HG03432 (cell line): ENCODE measurements at regions not wholly inside any gene's neighbourhood (a gene's known extent, or its start where the extent isn't known, plus 50 kb on each side); places are given as distances from the start of the nearest gene placed in this dataset.

Experiments
- ATAC-seq: cut with Tn5 transposase; IDR thresholded peaks from one replicate; pipeline ENCODE4 v1.9.1; 2021; ENCODE audit warnings: mild to moderate bottlenecking, moderate library complexity; ENCODE audit not compliant: unreplicated experiment

DNA sequence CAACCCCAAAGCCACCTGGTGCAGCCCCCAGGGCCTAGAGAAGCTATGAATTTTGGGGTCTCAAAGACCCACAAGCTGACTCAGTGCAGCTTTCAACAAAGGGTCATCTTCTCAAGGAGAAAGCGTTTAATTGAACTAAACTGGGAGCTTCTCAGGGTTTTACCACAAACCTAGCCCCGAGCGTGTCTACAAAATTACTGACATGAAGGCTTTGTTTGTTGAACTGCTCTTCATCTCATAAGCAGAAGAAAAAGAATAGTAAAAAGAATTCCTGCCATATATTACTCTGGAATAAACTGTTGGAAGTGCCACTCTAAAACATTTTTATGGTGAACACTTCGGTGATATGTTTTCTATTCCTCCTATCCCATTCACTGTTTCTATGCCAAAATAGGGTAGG lies 50.8 kb upstream of the INCENP start:
- no peak for ATAC-seq

DNA sequence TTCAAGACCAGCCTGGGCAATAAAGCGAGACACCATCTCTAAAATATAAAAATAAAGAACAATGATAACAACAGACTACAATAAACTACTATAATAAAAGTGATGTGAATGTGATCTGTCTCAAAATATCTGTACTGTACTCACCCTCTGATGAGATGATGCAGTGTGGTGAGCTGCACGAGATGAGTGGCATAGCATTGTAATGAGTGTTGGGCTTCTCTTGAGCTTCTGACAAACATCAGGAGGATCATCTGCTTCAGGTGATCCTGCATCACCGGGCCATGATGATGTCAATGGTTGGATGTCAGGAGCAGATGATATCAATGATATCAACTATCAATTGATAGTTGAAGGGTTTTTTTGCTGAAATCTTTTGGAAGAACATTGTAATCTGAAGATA lies 52.4 kb upstream of the INCENP start:
- no peak for ATAC-seq

DNA sequence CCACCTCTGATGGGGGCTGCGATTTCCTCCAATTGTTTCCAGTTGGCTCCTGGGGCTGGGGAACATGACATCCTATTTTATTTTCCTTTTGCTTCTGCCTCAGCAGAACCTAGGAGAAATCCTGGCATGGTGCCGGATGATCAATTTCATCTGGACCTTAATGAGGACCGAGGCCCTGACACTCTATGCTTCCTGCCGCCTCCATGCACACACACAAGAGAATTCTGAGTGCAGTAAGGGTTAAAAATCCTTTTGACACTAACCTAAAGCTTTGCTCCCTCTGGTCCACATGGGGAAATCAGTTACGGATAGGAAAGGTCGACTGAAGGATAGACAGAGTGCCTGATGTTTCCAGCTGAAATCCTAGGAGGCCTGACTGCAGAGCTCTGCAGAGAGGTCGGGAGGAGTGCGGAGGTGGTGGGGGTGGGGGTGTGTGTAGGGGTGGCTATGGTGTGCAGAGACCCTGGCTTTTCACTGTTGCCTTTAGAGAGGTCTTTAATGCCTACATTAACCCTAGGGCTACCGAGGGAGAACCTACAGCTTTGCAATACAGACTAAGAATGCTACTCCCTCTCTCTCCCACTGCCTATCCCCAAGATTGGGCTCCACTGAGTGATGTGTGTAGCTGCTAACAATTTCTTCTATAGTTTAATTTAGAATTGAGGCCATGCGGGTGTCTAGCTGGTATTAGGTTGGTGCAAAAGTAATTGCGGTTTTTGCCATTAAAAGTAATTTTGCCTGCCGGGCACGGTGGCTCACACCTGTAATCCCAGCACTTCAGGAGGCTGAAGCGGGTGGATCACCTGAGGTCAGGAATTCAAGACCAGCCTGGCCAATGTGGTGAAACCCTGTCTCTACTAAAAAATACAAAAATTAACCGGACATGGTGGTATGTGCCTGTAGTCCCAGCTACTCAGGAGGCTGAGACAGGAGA lies 53.6 kb upstream of the INCENP start:
- ATAC-seq, result no peak

DNA sequence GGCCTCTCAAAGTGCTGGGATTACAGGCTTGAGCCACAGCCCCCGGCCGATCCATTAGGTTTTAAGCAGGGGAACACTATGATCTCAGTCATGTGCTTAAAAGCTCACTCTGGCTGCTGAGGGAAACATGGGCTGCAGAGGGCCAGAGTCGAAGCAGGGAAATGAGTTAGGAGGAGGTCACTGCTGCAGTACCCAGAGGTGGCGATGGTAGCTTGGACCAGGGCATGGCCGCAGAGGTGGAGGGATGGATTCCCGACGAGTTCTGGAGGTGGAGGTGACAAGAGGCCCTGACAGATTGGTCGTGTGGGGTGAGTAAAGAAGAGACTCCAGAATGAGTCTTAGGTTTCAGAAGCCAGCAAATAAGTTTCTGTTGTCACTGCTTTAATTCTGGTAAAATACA lies 54.4 kb upstream of the INCENP start:
- ATAC-seq, result no peak

DNA sequence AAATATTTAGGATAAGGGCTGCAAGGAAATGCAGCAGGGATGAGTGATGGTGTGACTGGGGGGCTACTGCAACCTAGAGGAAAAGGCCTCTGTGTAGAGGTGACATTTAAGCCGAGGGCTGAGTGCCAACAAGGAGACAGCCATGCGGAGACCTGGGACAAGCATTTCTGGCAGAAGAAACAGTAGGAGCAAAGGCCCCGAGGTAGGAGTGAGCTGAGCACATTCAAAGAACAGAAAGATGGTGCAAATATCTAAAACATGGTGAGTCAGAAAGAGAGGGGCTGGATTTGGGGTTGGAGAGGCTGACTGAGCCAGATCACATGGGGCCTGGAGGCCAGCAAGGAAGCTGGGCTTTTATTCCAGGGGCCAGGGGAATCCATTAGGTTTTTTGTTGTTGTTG lies 55.1 kb upstream of the INCENP start:
- ATAC-seq, result no peak

DNA sequence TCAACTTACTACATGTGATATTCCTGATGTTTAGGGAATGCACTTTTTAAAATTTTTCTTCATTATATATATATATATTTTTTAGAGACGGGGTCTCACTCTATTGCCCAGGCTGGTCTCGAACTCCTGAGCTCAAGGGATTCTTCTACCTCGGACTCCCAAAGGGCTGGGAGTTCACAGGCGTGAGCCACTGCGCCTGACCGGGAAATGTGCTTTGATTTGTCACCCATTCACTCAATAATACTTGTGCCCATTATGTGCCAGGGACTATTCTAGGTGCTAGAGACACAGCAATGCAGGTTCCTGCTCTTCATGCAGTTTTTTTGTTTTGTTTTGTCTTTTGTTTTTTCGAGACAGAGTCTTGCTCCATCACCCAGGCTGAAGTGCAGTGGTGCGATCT lies 56.1 kb upstream of the INCENP start:
- ATAC-seq, result no peak

DNA sequence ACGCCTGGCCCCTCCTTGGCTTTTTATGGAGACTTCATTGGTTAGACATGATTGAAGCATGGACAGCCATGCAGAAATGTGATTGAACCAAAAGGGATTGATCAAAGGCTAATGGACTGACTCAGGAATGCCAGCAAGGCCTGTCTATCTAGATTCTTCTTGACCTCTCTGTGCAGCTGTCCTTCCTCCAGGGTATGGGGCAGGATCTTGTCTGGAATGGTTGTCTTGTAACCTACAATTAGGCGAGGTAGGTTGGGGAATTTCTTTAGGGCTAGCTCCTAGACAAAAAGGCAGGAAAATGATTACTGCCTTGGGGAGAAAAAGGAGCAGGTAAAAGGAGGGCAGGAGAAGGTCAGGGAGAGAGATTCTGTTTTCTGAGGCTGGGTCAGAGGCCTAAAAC lies 59.6 kb upstream of the INCENP start:
- no peak for ATAC-seq

DNA sequence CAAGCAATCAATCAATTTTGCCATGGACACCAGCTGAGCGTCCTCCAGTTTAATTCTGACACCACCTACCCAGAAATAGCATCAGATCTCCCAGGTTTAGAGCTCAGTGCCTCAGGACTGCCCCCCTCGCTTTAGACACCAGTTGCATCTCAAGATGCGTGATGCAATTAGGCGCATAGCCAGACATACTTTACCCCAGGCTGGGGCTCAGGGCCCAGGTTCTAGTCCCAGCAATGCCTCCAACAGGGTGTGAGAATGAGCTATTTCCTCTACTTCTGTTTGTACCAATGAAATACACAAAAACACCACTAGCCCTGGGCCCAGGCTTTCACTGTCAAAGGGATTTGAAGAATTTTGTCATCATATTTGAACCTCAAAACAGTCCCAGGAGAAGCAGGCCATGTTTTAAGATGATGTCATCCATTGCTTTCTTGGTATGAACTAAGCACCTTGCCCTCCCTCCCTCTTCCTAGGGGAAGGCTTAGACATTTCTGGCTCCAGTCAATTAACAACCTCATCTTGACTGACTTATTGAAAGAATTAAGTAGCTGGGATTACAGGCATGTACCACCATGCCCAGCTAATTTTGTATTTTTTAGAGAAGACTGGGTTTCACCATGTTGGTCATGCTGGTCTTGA lies 61.5 kb upstream of the INCENP start:
- ATAC-seq, result no peak

DNA sequence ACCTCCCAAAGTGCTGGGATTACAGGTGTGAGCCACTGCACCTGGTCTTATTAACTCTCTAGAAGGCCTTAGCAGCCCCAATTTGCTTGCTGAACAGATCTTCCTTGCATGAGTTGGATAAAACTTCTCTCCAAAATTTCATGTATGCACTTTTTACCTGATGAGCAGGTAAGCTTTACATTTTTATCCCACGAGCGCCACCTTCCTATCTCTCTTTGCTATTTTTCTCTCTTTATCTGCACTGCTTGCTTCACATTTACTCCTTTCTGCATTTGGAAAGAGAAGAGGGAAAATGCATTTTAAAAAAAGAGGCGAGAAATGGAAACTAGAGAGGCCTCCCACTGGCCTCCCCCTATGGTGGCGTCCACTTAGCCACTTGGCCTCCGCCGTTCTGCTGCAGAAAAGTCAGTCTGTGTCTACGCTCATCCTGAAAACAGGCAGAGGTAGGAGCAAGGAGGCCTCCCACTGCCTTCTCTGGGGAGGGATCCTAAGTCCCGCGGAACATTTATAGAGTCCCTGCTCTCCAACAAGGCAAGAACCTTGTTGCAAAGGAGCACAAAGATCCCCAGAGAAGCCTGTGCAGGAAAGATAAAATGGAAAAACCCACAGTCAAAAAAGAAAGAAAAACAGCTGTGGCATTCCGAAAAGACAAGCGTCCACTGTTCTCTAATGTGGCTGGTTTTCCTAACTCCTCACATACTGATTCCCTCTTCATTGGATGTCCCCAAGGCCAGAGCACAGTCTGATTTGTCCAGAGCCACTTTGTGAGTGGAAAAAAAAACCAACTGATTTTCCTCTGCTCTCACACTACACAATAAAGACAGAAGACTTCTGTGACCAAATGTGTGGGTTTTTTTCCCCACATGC lies 62.2 kb upstream of the INCENP start:
- no peak for ATAC-seq

DNA sequence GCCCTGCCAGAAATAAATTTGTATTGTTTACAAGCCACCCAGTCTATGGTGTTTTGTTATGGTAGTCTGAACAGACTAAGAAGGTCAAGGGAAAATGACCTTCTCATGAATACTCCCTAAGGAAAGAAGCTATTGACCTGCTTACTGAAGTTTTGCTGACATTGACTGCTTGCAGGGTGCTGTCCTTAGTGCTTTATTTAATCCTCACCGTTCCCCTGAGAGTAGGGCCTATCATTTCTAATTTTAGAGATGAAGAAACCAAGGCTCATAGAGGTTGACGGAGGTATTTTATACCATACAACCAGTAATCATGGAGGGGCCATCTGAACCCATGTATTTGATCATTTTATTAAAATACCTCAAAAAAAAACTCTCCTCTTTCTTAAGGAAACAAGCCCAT lies 66.7 kb upstream of the INCENP start:
- ATAC-seq, result no peak

DNA sequence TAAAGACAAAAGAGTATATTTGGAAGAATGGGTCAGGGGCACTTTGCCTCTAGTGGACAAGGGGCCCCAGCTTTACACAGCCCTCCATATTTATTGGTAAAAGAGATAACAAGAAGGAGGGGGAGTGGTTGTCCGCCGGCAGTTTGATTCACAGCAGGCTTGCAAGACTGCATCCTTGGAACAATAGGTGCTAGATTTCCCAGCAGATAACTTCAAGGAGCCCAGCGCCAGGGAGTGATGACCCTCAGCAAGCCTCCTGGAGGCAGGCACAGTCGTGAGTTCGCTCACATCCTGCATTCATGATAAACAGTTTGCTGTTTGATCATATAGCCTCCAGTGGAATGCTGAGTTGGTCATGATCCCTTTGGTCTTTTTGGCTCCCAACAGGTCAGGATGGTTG lies 67.8 kb upstream of the INCENP start:
- ATAC-seq, result no peak

DNA sequence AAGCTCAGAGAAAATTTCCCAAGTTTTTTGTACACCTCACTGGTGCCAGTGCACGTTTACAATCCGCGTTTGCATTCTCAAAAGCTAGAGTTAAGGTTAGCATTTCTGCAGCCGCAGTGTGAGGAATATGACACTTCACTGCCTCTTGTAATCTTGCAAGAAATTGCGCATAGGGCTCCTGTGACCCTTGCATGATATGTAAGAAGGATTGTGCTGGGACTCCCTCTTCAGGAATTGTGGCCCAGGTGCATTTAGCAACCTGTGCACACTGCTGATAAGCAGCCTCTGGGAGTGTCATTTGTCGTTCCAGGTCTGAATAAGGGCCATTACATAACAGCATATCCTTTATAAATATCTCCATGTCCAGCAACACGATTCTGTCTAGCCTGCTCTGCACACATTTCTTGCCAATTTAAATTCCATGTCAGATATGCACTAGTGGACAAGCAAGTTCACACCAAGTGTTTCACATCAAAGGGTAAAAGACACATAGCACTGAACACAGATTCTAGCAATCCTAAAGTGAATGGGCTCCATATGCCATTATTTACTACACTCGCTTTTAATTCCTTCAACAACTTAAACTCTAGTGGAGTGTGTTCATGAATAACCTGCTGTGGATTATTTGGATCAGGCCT lies 69.2 kb upstream of the INCENP start:
- ATAC-seq, result no peak

DNA sequence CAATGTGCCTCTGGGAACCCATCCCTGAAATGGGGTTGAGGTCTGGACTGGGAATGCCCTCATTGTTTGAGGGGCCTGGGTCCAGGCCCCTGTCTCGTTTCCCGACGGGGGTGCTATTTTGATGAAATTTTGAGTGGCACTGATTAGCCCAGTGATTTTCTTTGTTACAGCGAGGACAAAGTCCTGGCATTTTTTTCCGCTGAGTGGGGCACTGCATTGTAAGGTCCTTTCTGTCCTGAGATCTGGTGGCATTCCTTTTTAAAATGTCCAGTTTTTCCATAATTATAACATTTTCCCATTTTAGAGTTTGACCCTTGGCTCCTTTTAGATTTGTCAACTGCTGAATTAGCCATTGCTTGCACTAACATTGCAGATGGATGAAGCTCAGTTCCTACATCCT lies 69.7 kb upstream of the INCENP start:
- ATAC-seq, result no peak

DNA sequence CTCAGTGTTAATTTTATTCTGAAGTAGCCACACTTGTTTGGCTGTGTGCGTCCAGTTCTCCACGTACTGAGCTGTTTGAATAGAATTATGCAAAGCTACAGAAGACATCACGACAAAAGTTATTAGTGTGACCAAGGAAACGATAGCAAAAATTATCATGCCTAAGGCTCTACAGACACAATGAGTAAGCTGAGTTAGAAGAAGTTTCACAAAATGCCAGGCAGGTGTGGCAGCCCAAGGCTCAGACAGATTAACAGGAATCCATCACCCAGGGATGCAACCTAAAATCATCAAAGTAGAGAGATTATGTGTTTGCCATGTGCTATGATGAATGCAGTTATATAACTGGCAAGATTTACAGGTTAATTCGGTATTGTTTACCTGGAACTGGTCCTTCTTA lies 73.1 kb upstream of the INCENP start:
- ATAC-seq, result no peak

DNA sequence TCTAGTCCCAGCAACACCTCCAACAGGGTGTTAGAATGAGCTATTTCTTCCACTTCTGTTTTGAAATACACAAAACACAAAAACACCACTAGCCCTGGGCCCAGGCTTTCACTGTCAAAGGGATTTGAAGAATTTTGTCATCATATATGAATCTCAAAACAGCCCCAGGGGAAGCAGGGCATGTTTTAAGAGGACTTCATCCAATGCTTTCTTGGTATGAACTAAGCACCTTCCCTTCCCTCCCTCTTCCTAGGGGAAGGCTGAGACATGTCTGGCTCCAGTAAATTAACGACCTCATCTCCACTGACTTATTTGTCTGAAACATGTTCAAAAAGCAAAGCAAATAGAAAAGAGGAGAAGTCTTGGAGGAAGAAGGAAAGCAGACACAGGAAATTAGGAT lies 75.7 kb upstream of the INCENP start:
- no peak for ATAC-seq

DNA sequence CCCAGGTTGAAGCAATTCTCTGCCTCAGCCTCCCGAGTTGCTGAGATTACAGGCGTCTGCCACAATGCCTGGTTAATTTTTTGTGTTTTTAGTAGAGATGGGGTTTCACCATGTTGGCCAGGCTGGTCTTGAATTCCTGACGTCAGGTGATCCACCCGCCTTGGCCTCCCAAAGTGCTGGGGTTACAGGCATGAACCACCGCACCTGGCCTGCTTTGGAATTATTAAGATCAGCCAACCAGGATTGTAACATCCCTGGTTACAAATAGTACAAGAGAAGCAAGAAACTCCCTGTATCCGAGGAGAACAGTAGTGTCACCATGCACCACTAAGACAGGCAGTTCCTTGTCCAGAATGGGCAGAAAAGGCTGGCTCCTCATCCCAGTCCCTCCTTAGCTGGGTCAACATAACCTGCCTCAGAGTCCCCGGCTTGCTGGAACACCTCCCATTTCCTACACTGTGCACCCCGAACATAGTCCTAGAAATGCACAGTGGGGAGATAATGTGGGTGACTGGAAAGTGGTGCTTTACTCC lies 77.2 kb upstream of the INCENP start:
- ATAC-seq, result no peak

DNA sequence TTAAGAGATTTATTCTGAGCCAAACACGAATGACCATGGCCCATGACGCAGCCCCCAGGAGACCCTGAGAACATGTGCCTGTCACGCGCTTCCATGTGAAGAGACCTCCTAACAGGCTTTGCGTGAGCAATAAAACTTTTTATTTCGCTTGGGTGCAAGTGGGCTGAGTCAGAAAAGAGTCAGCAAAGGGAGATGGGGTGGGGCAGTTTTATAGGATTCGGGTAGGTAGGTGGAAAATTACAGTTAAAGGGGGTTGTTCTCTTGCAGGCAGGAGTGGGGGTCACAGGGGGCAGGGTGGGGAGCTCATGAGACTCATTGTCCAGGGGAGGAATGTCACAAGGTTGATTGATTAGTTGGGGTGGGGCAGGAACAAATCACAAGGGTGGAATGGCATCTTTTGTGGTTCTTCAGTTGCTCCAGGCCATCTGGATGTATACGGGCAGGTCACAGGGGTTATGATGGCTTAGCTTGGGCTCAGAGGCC lies 77.2 kb upstream of the FTH1 start:
- no peak for ATAC-seq

DNA sequence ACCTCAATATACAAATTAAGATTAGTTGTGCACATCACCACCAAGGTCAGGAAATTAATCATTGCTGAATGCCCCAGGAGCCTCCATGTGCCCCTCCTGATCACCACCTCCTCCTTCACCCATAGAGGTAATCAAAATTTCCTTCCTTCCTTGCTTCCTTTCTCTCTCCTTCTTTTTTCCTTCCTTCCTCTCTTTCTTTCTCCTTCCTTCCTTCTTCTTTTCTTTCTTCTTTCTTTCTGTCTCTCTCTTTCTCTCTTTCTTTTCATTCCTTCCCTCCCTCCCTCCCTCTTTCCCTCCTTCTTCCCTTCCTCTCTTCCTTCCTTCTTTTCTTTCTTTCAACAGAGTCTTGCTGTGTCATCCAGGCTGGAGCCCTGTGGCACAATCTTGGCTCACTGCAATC lies 67.9 kb upstream of the FTH1 start:
- no peak for ATAC-seq

DNA sequence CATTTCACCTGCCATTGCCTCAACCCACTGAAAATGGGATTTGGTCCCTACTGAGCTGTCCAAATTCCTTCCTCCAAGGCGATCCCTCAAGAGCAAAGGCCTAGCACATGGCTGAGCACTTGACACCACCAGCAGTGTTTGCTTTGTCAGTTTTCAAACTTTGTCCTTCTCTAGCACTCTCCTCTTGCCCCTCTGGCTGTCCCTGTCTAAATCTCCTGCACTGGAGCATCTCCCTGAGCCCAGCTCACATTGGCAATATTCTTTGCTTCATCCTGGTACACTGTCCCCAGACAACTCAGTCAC lies 66.6 kb upstream of the FTH1 start:
- ATAC-seq, result no peak

DNA sequence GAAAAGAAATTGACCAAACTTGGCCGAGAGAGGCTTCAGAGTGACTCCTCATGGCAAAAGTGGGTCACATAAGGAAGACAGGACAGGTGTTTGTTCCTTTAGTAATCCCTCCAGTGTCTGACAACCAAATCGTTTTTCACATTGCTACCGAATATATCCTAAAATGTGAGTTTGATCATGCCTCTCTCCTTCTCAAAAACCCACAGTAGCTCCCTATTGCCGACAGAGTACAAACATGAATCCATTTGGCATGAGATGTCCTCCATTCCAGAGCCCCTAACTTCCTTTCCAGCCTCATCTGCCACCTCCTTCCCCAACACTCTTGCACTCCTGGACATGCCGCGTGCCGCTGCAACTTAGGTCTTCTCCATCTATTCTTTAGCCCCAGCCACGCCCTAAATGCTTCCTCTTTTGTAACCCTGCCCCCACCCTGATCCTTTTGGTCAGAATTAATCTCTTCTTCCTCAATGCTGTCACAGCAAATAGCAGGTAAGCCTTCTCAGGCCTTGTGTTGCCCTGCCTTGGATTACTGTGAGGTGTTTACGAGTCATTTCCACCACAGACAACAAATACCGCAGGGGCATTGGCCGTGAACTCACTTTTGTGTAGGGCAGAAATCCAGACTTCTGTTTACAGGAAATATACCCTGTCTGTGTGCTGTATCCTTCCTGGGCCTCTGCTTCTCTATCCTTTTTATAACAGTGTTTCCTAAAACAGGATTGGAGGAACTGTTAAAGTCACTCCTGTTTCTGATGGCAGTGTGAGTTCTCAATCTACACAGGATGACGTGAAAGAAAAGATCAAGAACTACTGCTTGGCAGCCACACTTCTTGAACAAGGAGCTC lies 66.0 kb upstream of the FTH1 start:
- ATAC-seq, result no peak
